ENCODE measurements at regions not wholly inside any gene's neighbourhood (a gene's known extent, or its start where the extent isn't known, plus 50 kb on each side); places are given as distances from the start of the nearest gene placed in this dataset.

DNA sequence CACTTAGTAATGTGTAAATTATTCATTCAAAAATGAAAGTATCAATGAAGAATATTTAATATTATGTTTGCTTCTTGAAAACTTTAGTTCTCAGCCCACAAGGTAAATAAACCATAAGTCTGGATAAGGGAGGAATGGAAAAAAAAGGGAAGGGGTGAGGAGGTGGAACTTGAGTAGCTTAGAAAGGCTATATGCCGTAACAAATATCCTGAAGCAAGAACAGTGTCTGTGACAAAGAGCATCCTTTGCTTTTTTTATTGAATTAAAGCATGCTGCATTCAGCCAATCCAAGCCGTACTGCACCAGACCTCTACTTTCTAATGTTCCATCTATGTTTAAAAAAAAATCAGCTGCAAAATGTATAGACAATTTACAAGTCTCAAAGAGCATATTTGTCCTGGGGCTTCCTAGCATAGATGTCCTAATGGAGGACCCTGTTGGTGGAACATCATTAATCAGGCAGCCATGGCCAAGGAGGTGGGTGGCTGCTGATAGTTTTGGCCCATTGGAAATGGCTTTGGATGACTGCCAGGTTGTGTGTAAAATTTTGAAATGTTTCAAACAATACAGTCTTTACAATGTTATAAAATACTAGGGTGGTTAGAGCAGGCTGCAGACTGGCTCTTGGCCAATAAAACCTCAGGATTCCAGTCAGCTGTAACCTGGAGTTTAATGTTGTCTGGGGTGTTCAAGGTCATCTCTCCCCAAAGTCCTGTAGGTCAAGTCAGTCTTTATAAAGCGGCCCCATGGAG, 895.8 kb upstream of the SOX9 start:
- no peak for DNase-seq

DNA sequence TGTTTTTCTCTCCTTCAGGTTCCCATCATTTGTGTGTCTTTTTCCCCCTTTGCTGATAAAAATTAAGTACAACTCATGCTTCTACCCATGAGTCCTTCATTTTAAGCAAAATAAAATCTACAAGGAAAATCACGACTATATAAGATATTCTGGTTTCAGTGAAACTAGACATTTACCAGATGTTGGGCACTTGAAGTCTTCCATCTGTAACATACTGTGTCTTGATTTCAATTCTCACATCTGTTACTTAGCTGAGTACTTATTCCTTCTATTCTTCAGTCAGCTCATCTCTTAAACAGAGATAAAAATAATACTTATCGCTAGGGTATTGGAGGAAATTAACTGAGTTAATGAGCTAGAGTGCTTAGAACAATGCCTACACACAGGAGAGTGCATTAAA, 893.0 kb upstream of the SOX9 start:
- DNase-seq: no peak

DNA sequence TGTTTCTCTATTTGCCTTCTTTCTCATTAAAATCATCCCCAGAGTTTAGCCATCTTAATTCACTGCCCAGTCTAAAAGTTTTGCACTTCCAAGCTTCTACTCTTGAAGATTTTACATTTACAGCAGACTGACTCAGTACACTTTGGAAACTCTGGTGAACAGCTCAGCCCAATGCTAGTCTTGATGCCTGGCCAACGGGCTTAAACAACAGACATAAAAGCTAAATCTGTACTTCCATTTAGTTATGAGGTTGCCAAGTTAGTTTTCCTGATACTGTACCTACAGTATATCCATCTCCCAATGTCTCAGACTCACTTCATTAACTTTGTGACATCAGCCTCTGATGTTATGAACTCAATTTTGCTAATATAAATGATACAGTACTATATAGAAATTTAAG, 891.8 kb upstream of the SOX9 start:
- no peak for DNase-seq

GRCh38 chr17:71232801-71233559, 887.8 kb upstream of the SOX9 start:
- no peak for DNase-seq

GRCh38 chr17:71234349-71234748, 886.5 kb upstream of the SOX9 start:
- DNase-seq: no peak

DNA sequence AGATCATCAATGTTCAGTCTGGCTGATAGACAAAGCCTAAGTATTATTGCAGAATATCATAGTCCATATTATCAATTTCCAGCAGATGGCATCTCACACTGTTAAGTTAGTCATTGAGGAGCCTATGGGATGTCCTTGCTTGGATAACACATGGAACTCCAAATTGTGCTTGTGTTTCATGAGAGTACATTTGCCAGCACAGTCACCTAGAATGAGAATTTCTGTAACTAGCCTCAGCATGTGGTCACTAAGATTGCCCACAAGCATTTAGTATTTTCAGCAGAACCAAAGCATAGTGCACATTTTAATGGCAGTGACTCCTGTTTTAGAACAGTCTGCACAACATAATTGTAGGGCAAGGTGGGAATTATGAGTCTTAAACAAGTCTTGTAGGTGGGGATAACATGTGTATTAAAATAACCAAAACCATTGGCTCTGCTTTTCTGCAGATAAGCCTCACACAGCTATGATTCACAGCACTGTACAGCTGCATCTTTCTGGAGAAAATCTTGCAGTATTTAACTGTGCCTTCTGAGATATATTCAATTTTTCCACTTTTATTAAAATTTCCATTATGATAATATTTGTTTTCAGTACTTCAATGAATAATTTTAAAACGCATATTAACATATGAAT, 882.8 kb upstream of the SOX9 start:
- DNase-seq: peak in 1 of 4 experiments; percentile 1

DNA sequence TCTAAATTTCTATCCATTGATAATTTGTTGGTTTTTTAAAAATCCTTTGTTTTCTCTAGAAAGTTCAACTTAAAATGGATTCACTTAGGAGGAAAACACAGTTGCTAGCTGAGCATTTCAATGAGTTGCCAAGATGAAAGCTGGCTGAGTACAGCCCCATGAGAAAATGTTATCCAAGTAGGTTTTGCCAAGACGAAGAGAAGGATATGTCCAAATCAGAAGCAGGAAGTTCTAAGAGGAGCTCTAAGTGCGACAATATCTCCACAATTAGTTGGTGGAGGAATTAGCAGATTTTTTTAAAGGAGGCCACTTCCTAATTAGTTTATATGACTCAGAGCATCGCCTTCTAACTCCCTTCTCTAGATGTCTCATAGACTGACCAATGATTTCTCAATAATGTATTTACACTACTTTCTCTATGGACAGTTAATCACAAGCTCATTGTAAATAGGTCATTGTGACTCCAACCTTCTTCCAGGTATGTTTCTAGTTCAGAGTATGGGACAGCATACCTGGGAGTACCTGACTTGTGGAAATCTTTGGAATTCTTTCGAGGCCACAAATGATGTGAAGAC, 873.3 kb upstream of the SOX9 start:
- no peak for DNase-seq

DNA sequence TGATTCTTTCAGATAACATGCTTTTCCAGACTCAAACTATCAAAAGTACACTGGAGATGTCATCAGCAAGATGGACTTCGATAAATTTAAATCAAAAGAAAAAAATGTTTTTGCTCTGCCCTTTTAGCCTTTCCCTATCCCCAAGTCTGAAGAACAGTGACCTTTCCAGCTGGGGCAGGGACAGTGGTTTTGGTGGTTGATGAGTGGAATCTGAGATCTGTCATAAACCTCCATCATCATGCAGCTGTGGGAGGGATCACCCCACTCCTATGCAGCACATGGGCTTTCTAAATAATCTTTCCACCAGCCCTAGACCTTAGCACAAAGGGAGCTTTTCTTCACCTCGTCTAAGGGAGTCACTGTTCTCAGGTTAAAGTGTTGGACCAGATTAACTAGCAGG, 869.5 kb upstream of the SOX9 start:
- no peak for DNase-seq

DNA sequence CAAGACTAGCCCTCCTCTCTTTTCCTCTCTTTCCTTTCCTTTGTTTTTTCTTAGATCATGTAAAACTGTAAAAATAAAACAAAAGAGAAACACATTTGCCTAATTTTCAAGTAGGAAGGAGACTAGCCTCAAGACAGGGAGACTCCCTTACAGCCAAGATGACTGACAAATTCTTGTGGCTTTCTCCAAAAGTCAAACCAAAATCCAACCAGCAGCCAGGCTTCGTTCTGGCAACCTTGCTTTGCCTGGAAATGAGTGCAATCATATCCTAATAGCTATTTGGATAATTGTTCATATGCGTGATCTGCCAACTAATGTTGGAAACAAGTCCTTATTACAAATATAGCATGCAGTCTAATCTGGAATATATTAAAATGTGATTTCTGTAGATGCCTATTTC, 868.9 kb upstream of the SOX9 start:
- no peak for DNase-seq

DNA sequence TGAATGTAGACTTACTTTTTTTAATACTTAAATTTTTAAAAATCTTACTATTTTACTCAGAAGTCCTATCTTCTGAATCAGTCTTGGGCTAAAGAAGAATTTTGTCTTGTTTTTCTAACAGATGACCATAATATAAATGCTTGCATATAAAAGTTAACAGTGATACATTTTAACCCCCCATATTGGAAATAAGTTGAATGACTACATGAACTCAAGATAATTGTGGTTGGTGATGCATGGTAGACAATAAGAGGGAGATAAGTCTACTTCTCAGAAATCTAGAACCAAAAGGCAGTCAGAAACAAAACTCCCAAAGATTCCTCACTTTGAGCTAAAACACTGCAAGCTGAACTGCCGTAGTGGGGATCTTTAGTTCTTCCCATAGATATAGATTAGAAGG, 868.4 kb upstream of the SOX9 start:
- no peak for DNase-seq

DNA sequence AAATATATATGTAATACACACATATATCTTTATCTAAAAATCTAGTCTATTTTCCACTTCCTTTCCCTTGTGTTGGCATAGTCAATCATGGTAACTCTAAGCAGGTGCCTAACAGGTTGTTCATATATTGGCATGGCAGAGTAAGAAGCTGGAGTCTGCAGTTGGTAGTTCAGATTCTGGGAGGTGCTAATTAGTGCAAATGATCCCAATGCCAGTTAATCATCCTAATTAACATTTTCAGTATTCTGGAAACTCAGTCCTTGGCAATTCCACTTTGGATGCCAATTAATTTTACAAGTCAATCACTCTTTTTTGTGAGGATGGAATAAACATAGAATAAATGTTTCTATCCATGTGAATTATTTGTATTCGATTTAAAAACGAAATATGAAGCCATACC, 863.7 kb upstream of the SOX9 start:
- no peak for DNase-seq

GRCh38 chr17:71260366-71260940, 860.4 kb upstream of the SOX9 start:
- no peak for DNase-seq

GRCh38 chr17:71262586-71262985, 858.2 kb upstream of the SOX9 start:
- no peak for DNase-seq

- DNase-seq: no peak
Observed at GRCh38 chr17:71267668-71268067, 853.2 kb upstream of the SOX9 start.

- no peak for DNase-seq
Observed at GRCh38 chr17:71269201-71269600, 851.6 kb upstream of the SOX9 start.

DNA sequence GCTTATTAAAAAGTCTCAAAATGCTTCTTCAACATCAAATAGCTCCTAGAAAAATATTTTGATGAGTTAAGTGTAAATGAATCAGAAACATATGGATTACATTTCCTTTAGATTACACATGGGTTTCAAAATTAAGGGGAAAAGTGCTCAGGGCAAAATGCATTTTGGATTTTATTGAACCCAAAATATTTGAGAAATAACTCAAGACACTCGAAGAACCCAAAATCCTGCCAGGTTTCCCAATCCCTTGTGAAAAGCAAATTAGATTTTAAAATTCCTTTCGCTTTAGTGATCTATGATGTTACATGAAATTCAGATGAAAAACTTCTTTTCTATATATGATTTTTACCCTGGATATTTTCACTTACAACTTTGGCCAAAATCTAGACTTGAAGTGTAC, 847.4 kb upstream of the SOX9 start:
- DNase-seq: no peak

- DNase-seq: no peak
Observed at GRCh38 chr17:71276079-71276478, 844.7 kb upstream of the SOX9 start.

- DNase-seq: no peak
Observed at GRCh38 chr17:71283486-71283885, 837.3 kb upstream of the SOX9 start.

- no peak for DNase-seq
Observed at GRCh38 chr17:71284032-71284755, 836.6 kb upstream of the SOX9 start.

DNA sequence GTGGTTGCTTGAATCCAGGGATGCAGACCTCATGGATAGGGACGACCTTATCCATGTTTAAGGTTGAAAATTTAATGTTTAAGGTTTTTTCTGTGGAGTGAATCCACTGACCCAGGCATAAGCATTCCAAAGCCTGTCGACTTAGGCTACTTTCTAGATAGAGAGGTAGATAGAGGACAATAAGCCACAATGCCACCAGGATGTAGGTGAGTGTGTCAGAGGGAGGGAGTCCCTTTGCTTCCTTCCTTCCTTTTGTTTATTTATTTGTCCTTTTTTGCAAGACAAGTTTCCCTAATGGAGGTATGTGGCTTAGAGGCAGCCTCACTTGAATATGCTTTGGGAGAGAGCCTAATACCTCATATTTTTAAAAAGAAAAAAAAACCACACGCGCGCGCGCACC, 834.2 kb upstream of the SOX9 start:
- no peak for DNase-seq

- no peak for DNase-seq
Observed at GRCh38 chr17:71287071-71287823, 833.6 kb upstream of the SOX9 start.

GRCh38 chr17:71292006-71292405, 828.8 kb upstream of the SOX9 start:
- DNase-seq: no peak
